ENCODE measurements at regions not wholly inside any gene's neighbourhood (a gene's known extent, or its start where the extent isn't known, plus 50 kb on each side); places are given as distances from the start of the nearest gene placed in this dataset.
A peak's percentile ranks its signal among the peaks of the same experiment; 100 is the strongest.
"Not testable (repeated sequence)": the region's sequence is repeated elsewhere in the genome, so short reads cannot be mapped to it uniquely, and the experiment has no call there.

DNA sequence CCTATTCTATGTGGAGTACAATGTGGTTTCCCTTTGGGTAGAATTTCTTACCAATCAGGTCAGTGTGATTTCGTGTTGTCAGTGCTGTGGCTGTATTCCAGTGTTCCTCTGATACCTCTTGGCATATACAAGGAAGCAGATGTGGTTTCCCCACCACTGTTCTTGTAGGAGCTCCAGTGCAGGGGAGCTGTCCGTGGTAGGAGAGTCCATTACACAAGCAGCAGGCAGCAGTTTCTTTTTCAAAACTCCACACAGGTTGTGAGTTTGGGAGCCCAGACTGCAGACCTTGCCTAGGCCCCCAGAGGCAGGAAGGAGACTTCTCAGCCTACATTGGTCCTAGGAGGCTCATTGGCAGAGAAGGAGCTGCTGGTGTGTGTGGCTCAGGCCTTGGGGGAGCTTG, 452.8 kb downstream of the AACS start:
- intact Hi-C loops (cut with DNase I) = loop anchor here (5.0 kb wide), 1 partner anchor 501 kb away; no protein-coding TSS in a partner anchor
- ATAC-seq = no peak
- DNase-seq (ENCODE audit: low spot score) = no peak

DNA sequence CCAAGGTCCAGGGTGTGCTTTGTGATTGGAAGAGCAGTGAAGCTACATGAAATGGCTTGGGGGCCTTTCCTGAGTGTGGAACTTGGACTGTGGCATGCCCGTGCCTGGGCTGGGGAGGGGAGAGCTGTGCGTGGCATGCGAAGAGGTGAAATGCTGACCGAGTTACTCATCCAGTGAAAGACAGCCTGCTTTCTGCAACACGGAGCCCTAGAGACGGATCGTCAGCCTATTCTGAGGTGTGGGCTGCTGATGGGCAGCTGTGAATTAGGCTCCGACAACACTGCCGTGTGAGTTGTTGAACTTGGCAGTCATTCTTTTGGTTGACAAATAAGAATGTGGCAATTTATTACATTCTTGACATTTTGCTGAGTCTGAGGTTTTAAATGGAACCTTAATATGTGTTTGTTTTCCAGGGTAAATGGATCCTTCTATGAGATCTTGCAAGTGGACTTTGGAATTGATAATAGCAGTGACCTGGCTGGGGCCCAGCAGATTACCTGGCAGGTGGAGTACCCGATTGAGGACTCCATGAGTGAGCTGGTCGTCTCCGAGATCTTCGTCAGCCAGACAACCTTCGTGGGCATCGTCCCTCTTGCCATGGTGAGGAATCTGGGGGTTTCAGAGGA, 453.9 kb downstream of the AACS start:
- intact Hi-C loops (cut with DNase I) = loop anchor here (5.0 kb wide), 1 partner anchor 502 kb away; no protein-coding TSS in a partner anchor
- ATAC-seq = no peak
- no peak for DNase-seq (ENCODE audit: low spot score)

DNA sequence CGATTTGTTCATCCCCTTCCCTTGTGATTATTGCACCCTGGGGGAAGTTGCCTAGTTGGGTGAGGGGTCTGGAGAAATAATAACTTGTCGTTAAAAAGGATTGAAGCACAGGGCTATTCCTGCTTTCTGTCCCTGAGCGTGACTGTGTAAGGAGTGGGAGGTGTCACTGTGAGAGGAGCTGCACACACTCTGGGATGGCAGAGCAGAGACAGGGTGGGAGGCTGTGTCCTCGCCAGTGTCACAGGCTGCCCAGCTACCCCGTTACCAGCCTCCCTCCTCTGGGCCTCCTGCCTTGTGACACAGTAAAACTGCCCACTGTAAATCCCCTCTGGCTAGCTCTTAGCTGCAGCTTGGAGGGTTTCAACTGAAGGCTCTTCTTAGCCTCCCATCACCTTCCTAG, 460.6 kb downstream of the AACS start:
- DNase-seq (ENCODE audit: low spot score) (no peak), ATAC-seq (no peak)
- intact Hi-C loops (cut with DNase I) = no loop called here

DNA sequence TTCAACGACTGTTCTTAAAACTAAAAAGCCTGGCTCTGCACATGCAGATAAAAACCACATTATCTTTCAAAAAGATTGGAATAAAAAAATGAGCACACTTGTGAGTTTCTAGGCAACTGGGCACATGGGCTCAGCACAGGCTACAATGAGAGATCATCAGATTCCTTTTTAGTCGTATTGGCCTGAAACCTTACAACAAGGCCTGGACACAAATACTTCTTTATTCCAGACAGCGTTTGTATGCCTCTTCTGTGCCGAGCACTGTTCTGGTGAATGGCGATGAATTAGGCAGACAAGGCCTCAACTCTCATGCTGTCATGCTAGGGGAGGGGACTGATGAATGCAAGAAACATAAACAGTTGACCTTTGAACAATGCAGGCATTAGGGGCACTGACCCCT, 463.0 kb downstream of the AACS start:
- intact Hi-C loops (cut with DNase I) = no loop called here
- ATAC-seq = peak; percentile 80
- DNase-seq (ENCODE audit: low spot score) = no peak

DNA sequence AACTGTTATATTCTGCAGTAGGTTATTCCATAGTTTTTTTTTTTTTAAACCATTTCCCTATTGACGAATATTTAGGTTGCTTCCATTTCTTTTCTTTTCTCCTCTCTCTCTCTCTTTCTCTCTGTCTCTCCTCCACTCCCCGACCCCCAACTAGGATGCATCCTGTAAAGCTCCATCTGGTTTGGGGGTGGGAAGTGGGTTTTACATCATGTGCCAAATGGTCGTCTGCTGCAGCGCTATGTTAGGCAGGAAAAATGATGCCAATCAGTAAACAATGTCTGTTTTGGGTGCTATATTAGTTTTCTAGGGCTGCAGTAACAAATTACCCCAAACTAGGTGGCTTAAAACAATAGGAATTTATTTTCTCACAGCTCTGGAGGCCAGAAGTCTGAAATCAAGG, 465.0 kb downstream of the AACS start:
- intact Hi-C loops (cut with DNase I) = no loop called here
- no peak for DNase-seq (ENCODE audit: low spot score)
- ATAC-seq = no peak

DNA sequence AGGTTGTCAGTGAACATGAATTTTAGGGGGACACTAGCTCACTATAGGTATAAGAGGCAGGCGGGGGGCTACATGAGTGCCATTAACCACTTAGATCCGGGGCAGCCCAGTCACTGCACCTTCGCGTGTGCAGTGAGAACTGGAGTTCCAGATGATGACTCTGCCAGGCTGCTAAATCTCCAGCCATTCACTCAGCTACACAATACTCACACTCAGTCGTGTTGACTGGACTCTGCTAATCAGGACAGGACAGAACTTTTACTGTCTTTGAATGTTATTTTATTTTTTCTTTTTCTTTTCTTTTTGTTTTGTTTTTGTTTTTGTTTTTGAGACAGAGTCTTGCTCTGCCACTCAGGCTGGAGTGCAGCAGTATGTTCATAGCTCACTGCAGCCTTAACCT, 465.6 kb downstream of the AACS start:
- ATAC-seq (no peak), DNase-seq (ENCODE audit: low spot score) (no peak)
- intact Hi-C loops (cut with DNase I) = no loop called here

DNA sequence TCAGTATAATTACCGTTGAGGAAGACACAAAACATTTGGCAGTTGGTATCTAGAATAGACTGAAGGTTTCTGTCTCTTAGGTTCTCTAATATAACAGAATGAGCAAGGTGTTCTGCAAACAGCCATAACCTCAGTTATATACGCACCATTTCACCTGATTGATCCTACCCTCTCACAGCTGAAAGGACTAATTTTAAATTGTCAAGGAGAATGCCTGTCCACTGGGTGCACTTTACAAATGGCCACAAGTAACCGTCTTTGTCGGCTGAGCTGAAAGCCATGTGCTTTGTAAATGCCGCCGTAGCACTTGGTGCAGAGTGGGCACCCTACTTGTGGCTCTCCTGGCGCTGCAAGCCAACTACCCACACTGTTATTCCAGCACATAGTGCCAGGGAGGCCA, 466.3 kb downstream of the AACS start:
- intact Hi-C loops (cut with DNase I) = no loop called here
- no peak for ATAC-seq
- DNase-seq (ENCODE audit: low spot score) = no peak

DNA sequence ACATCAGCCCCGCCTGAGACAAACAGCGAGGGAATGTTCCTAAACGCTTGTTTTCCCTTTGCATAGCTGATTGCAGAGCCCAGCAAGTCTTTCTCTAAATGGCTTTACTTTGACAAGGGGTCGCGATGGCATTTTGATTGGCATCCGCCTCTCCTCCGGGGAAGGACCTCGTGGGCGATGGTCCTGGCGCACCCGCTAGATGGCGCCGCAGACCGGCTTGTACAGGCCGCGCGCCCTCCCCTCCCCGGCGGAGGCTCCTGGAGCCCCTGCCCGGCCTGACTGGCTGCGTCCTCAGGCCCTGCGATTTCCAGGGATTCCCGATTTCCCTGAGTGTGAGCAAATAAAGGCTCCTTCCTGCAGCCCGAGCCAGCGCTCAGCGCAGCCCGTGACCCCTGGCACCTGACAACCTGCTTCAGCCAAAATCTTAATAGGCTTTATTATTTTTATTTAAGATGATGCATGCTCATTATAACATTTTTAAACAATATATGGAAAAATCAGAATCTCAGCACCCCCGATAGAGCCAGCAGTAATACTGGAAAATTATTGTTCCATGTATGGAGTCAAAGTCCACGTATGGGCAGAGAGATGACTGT, 468.3 kb downstream of the AACS start:
- DNase-seq (ENCODE audit: low spot score) = peak; percentile 80
- intact Hi-C loops (cut with DNase I) = no loop called here
- peak; percentile 78 for ATAC-seq

DNA sequence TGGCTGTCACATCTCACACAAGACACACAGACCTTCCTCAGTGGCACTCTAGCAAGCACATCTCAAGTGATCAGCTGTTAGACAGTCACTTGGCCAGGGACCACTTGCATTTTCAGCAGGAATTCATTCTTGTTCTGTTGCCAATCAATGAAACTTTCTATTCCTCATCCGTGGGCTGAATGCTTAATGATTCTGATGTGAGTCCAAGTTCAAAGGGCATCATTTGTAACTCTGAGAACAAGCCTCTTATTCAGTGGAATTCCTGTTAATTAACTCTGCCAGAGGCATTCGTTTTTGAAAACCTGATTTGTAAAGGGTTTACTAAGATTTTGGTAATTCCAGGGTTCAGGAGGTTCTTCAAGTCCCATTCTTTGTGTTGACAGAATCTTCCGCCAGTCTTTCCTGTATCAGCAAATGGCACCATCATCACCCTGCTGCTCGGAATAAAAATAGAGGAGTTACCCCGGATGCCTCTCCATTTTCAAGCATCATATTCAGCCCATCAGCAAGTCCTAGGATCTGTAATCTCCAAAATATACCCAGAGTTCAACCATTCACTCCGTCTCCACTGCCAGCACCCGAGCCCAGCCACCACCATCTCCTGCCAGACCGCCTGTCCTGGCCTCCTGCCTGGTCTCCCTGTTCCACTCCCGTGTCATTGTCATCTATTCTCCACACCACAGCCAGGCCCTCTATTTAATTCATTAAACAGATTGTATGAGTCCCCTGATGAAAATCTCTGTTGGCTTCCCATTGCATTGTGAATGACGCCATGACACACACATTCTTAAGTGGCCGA, 473.4 kb downstream of the AACS start:
- DNase-seq (ENCODE audit: low spot score) (no peak), ATAC-seq (no peak)
- intact Hi-C loops (cut with DNase I) = no loop called here

DNA sequence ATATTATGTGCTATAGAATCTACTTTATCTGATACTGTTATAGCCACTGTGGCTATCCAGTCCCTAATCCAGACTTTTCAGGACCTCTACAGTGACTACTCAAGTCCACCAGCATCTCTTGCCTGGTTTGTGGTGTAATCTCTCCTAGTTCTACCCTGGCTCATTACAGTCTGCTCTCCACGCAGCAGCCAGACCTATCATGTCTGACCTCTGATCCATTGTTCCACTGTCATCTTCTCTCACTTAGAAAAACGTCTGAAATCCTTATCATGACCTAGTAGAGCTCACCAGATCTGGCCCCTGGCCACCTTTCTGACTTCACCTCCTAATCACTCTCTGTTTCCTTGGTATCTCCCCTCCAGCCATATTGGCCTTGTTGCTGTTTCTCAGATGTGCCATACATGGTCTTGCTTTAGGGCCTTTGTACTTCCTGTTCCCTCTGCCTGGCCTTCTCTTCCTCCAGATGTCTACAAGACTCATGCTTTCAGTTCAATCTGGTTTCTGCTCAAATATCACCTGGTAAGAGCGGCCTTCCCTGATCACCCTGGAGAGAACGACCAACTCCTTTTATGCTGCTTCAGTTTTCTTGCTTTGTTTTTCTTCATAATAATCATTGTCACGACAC, 475.5 kb downstream of the AACS start:
- no peak for DNase-seq (ENCODE audit: low spot score)
- ATAC-seq = no peak
- intact Hi-C loops (cut with DNase I) = no loop called here

DNA sequence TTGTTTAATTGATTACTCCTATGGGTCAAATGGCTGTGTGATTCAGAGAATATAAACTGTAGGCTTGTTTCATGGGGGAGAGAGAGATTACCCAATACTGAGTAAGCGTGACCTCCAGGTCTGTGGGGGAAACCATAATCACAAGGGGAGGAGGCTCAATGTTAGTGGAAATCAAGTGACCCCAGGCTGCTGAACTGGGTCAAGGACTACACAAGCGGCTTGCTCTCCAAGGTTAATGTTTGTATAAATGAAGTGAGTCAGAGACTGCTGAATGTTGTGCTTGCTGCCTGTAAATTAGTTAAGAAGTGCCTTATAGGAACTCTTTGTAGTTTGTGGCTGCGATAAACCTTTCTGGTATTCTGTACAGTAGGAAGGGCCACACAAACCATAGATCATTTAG, 479.7 kb downstream of the AACS start:
- ATAC-seq (no peak), DNase-seq (ENCODE audit: low spot score) (no peak)
- intact Hi-C loops (cut with DNase I) = no loop called here

DNA sequence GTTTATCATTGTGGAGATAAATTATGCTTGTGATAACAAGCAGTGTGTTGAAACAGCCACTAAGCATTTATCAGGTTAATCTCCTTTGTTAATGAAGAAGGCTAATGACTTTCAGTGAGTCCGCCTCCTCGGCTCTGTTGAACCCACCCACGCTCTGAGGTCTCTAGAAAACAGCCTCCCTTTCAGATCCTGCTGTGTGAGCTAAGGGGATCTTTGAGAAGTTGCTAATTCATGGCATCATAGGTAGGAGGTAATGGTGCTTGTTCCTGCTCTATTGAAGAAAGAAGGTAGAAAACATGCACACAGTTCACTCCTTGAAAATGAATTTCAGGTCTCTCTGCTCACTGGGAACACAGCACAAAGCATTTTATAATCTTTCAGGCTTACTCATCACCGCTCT, 483.9 kb downstream of the AACS start:
- ATAC-seq (no peak), DNase-seq (ENCODE audit: low spot score) (no peak)
- intact Hi-C loops (cut with DNase I) = no loop called here

DNA sequence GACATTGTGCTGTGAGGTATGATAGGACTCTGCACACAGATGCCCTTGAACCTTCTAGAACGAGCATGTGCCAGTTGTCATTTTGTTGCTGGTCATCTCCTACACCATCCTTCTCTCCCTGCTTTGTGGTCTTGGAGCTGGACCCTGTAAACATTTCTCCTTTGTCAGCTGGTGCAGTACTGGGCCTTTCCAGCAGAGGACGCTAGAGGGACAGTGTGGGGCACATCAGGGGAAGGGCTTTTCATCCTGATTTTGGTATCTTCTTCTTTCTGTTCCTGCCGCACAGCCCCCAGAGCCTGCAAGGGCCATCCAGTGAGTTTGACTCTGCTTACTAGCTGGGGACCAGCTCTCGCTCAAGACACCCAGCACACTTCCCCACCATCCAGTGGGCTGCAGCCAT, 484.6 kb downstream of the AACS start:
- no peak for DNase-seq (ENCODE audit: low spot score)
- intact Hi-C loops (cut with DNase I) = no loop called here
- ATAC-seq = no peak

DNA sequence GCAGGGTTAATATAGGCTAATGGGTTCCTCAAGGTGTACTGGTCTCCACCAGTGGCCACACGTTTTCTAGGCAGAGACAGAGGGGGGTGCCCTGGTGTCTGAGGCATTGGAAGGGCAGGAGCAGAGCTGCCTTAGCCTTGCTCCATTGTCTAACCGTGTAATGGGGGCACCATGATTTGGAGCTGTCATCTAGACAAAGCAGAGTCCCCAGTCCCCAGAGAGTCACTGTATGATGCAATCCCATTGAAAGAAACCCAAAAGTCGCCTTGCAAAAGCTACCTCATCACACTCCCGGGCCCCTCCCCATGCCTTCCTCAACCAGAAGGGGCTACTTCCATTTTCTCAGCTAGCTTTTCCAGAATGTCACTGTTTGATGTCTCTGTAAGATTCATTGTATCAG, 487.1 kb downstream of the AACS start:
- no peak for ATAC-seq
- no peak for DNase-seq (ENCODE audit: low spot score)
- intact Hi-C loops (cut with DNase I) = no loop called here

DNA sequence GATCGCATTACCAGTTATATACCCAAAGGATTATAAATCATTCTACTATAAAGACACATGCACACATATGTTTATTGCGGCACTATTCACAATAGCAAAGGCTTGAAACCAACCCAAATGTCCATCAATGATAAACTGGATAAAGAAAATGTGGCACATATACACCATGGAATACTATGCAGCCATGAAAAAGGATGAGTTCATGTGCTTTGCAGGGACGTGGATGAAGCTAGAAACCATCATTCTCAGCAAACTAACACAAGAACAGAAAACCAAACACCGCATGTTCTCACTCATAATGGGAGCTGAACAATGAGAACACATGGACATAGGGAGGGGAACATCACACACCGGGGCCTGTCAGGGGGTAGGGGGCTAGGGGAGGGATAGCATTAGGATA, 495.8 kb downstream of the AACS start:
- ATAC-seq; intact Hi-C loops (cut with DNase I); DNase-seq (ENCODE audit: low spot score): not testable (repeated sequence)

DNA sequence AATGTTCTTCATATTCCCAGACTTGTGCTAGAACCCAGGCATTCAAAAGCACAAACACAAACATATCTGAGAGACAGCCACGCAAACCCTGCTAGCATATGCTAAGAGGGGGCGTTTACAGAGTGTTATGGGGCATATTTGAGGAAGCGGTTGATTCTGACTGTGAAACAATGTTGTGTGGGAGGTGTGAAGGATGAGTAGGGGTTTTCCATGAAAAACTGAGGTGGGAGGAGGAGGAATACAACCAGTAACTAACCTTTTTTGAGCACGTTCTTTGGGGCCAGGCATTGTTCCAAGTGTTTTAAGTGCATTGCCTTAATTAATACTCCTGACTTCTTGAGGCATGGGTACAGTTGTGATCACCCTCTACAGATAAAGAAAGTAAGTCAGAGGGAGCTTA, 499.5 kb downstream of the AACS start:
- ATAC-seq (no peak), DNase-seq (ENCODE audit: low spot score) (no peak)
- intact Hi-C loops (cut with DNase I) = no loop called here

DNA sequence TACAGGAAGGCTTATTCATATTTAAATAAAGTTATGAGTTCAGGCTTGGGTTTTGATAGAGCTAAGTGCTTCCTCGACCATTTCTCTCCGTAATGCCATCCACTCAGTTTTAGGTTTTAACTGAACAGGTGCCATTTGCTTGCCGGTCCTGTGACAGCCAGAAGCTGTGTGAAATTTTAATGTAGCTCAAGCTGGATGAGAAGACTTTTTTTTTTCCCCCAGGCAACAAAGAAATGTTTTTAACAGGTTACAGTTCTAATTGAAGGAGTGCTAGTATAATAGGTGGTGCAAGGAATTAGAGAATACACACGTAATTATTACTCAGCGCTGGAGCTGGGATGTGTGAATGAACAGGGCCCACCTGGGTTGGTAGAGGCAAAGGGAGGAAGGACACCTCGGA, 502.3 kb downstream of the AACS start:
- no peak for ATAC-seq
- no peak for DNase-seq (ENCODE audit: low spot score)
- intact Hi-C loops (cut with DNase I) = no loop called here

DNA sequence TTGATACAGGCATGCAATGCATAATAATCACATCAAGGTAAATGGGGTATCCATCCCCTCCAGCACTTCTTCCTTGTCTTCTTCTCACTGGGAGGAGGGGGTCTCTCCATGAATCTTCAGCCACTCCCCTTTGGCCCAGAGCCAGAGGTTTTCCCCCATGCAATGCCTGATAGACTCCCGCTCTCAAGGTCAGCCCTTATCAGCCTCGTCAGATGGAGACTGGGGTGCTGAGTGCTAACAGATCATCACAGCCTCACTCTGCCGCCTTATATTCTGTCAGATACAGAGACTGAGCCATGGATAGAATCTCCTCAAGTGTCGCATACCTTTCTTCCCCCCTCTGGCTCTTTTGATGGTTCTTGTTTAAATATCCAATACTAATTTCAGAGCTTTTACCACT, 503.1 kb downstream of the AACS start:
- intact Hi-C loops (cut with DNase I) = no loop called here
- DNase-seq (ENCODE audit: low spot score) = no peak
- no peak for ATAC-seq

DNA sequence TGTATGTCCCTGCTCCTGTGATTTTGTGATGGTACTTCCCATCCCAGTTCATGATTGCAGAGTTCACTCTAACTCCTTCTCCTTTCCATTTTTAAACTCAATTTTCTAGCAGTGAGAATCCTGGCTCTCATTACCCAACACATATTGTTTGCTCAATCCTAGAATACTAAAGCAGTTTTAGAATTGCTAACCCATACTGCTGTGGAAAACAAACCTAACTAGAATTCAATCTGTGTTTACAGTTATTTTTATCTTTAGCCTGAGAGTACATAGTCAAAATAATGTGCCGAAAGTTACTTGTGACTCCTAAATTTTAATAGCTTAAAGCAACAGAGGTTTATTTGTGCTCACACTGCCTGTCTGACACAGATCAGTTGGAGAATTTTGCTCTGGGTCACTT, 508.0 kb downstream of the AACS start:
- intact Hi-C loops (cut with DNase I) = no loop called here
- ATAC-seq (no peak), DNase-seq (ENCODE audit: low spot score) (no peak)

DNA sequence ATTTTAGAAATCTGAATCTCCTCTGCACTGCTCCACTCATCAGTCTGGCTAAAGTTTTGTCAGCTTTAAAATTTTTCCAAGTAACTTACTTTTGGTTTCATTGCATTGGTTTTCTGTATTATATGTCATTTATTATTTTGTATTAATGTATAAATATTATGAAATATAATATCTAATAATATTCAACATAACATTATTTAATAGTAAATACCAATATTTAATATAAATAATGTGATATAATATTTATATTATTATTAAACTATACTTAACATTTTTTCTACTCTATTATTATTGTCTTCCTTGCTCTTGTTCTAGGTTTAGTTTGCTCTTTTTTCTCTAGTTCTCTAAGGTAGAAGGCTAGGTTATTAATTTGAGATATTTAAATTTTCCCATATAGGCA, 512.1 kb downstream of the AACS start:
- intact Hi-C loops (cut with DNase I) = no loop called here
- DNase-seq (ENCODE audit: low spot score) (no peak), ATAC-seq (no peak)

Measured in sciatic nerve (tissue), 2 donors.